PC-3 (cell line): ENCODE measurements at regions not wholly inside any gene's neighbourhood (a gene's known extent, or its start where the extent isn't known, plus 50 kb on each side); places are given as distances from the start of the nearest gene placed in this dataset.

Experiments used
- ATAC-seq: fragments of 200-7000 bp; cut with Tn5 transposase; 2 replicates; pipeline ENCODE4 v1.9.1; 2020; ENCODE audit warnings: mild to moderate bottlenecking, moderate library complexity
- BruUV-seq: library from RNA; stranded (reverse); fragments of 400-500 nt; replicated peaks from 2 replicates; lab custom pipeline; 2021; lab: Mats Ljungman, UMichigan
- CTCF ChIA-PET: fragments of 300-600 bp; sonication (Branson Sonifier 250); formaldehyde crosslinking; loops from one replicate; lab custom pipeline; 2022; ENCODE audit warnings: antibody characterized with exemption; lab: Charles Lee
- POLR2A ChIA-PET: fragments of 300-600 bp; sonication (Branson Sonifier 250); formaldehyde crosslinking; loops from one replicate; lab custom pipeline; 2022; ENCODE audit warnings: antibody characterized with exemption; ENCODE audit not compliant: unreplicated experiment; lab: Charles Lee
- DNase-seq: peaks from one replicate; pipeline ENCODE4 v3.0.0-alpha.2; 2015
- H2AFZ ChIP-seq: fragments of 300-600 bp; sonication (generic); 2 replicates; pipeline ENCODE4 v1.6.0; 2016; ENCODE audit warnings: antibody characterized with exemption, low read length
- H3F3A ChIP-seq: fragments of 300-600 bp; sonication (generic); one replicate; pipeline ENCODE4 v1.6.0; 2017; ENCODE audit warnings: antibody characterized with exemption, low read length, control low read depth, mild to moderate bottlenecking; ENCODE audit not compliant: unreplicated experiment
- H3K27ac ChIP-seq: fragments of 300-600 bp; sonication (generic); 2 replicates; pipeline ENCODE4 v1.5.1; 2016; ENCODE audit warnings: mild to moderate bottlenecking, low read length
- H3K27me3 ChIP-seq: fragments of 300-600 bp; sonication (generic); 2 replicates; pipeline ENCODE4 v1.6.1; 2016; ENCODE audit warnings: low read length, mixed read lengths
- H3K36me3 ChIP-seq: fragments of 300-600 bp; sonication (generic); 2 replicates; pipeline ENCODE4 v1.6.1; 2016; ENCODE audit warnings: low read depth, mixed run types, low read length, mixed read lengths
- H3K4me1 ChIP-seq: fragments of 300-600 bp; sonication (generic); 2 replicates; pipeline ENCODE4 v1.5.1; 2016; ENCODE audit warnings: low read length; ENCODE audit not compliant: insufficient read depth
- H3K4me2 ChIP-seq: fragments of 300-600 bp; sonication (generic); 2 replicates; pipeline ENCODE4 v1.6.0; 2016; ENCODE audit warnings: low read length
- H3K4me3 ChIP-seq: fragments of 300-600 bp; sonication (generic); 2 replicates; pipeline ENCODE4 v1.5.1; 2016; ENCODE audit warnings: mild to moderate bottlenecking, low read length, mixed read lengths
- H3K79me2 ChIP-seq: fragments of 300-600 bp; sonication (generic); 2 replicates; pipeline ENCODE4 v1.6.1; 2017; ENCODE audit warnings: low read length, mixed read lengths
- H3K9ac ChIP-seq: fragments of 300-600 bp; sonication (generic); 2 replicates; pipeline ENCODE4 v1.6.0; 2016; ENCODE audit warnings: mild to moderate bottlenecking, low read length
- H3K9me2 ChIP-seq: fragments of 300-600 bp; sonication (generic); replicated peaks from 2 replicates; pipeline ENCODE4 v1.6.1; 2016; ENCODE audit warnings: mixed run types, low read length, mixed read lengths
- H3K9me3 ChIP-seq: fragments of 300-600 bp; sonication (generic); 2 replicates; pipeline ENCODE4 v1.6.1; 2016; ENCODE audit warnings: low read length, mixed read lengths
- H4K20me1 ChIP-seq: fragments of 300-600 bp; sonication (generic); 2 replicates; pipeline ENCODE4 v1.6.1; 2016; ENCODE audit warnings: low read length, mixed read lengths
- EZH2 ChIP-seq: fragments of 300-600 bp; sonication (generic); IDR thresholded peaks from one replicate; pipeline ENCODE4 v1.6.1; 2017; ENCODE audit warnings: antibody characterized with exemption, mild to moderate bottlenecking, low read length; ENCODE audit not compliant: unreplicated experiment
- EZH2phosphoT487 ChIP-seq: fragments of 300-600 bp; sonication (generic); IDR thresholded peaks from 2 replicates; pipeline ENCODE4 v1.6.1; 2018; ENCODE audit warnings: mild to moderate bottlenecking, antibody characterized with exemption, low read length, borderline replicate concordance
- intact Hi-C: fragments of 100-400 bp; cut with micrococcal nuclease; formaldehyde crosslinking; loops from 2 replicates; pipeline ENCODE4 v1.9.0; 2023
- TF ChIP-seq, protein P1 (sequence below): fragments of 300-600 bp; sonication (generic); conservative IDR thresholded peaks from 2 replicates; pipeline ENCODE4 v1.5.1; 2017; ENCODE audit warnings: antibody characterized with exemption, low read depth, mild to moderate bottlenecking, low read length

GRCh38 chr17:37844158-37844976 is 79.8 kb upstream of the TBC1D3K start:
- TF ChIP-seq EZH2phosphoT487 (no peak), EZH2 (no peak)
- TF ChIP-seq, protein P1, sequence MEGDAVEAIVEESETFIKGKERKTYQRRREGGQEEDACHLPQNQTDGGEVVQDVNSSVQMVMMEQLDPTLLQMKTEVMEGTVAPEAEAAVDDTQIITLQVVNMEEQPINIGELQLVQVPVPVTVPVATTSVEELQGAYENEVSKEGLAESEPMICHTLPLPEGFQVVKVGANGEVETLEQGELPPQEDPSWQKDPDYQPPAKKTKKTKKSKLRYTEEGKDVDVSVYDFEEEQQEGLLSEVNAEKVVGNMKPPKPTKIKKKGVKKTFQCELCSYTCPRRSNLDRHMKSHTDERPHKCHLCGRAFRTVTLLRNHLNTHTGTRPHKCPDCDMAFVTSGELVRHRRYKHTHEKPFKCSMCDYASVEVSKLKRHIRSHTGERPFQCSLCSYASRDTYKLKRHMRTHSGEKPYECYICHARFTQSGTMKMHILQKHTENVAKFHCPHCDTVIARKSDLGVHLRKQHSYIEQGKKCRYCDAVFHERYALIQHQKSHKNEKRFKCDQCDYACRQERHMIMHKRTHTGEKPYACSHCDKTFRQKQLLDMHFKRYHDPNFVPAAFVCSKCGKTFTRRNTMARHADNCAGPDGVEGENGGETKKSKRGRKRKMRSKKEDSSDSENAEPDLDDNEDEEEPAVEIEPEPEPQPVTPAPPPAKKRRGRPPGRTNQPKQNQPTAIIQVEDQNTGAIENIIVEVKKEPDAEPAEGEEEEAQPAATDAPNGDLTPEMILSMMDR, result peak; percentile 67
- CTCF ChIA-PET, result no interaction called here
- Histone ChIP-seq H3K4me1 (no peaks in the 10 kb centered on the region), H3K9me3 (no peaks in the 10 kb centered on the region), H3F3A (no peaks in the 10 kb centered on the region), H3K36me3 (no peaks in the 10 kb centered on the region), H2AFZ (peak overlapping the region; percentile 55; the same call in 1 of the 2 replicates), H3K27ac (no peak overlapping the region), H3K79me2 (no peaks in the 10 kb centered on the region), H4K20me1 (no peaks in the 10 kb centered on the region), H3K27me3 (no peaks in the 10 kb centered on the region), H3K9me2 (no peaks in the 10 kb centered on the region), H3K4me2 (no peak overlapping the region), H3K4me3 (no peak overlapping the region), H3K9ac (no peak overlapping the region)
- intact Hi-C loops, result no loop called here
- no TSS peak for BruUV-seq
- DNase-seq (peak; percentile 55), ATAC-seq (peak; percentile 89)
- POLR2A ChIA-PET, result no interaction called here

GRCh38 chr17:37842401-37842800 is 81.8 kb upstream of the TBC1D3K start:
- H3K4me1 ChIP-seq, result no peaks in the 10 kb centered on the region
- no peak overlapping the region for H3K4me3 ChIP-seq
- no peaks in the 10 kb centered on the region for H3K9me2 ChIP-seq
- H3K9ac ChIP-seq, result no peak overlapping the region
- TF ChIP-seq EZH2, result no peak
- TF ChIP-seq, protein P1, result no peak
- TF ChIP-seq EZH2phosphoT487, result no peak
- CTCF ChIA-PET, result no interaction called here
- POLR2A ChIA-PET, result no interaction called here
- no peaks in the 10 kb centered on the region for H3K79me2 ChIP-seq
- no peak overlapping the region for H3K4me2 ChIP-seq
- no peak overlapping the region for H3K27ac ChIP-seq
- no peak for DNase-seq
- intact Hi-C loops, result no loop called here
- BruUV-seq, result no TSS peak
- no peaks in the 10 kb centered on the region for H3K36me3 ChIP-seq
- H3F3A ChIP-seq, result no peaks in the 10 kb centered on the region
- H2AFZ ChIP-seq, result no peak overlapping the region
- H3K9me3 ChIP-seq, result no peaks in the 10 kb centered on the region
- H3K27me3 ChIP-seq, result no peaks in the 10 kb centered on the region
- no peak for ATAC-seq
- H4K20me1 ChIP-seq, result no peaks in the 10 kb centered on the region

DNA sequence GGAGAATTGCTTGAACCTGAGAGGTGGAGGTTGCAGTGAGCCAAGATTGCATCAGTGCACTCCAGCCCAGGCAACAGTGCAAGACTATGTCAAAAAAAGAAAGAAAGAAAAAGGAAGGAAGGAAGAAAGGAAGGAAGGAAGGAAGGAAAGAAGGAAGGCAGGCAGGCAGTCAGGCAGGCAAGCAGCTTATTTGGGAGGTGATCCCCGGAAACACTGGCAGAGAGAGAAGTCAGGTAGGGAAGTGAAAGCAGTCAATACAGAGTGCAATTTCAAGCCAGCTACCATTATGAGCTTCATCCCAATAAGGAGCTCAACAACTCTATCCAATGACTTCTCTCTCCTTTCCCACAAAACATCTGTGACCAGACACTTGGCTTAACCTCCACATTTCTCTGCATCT is 83.0 kb upstream of the TBC1D3K start:
- H3K4me2 ChIP-seq, result no peak overlapping the region
- no peaks in the 10 kb centered on the region for H3K9me2 ChIP-seq
- no TSS peak for BruUV-seq
- H3K27me3 ChIP-seq, result no peaks in the 10 kb centered on the region
- intact Hi-C loops, result no loop called here
- CTCF ChIA-PET, result interaction anchor here (0.6 kb wide), 1 partner anchor 16 kb away, joined by 3 read pairs; no protein-coding TSS in a partner anchor
- no peaks in the 10 kb centered on the region for H4K20me1 ChIP-seq
- H3K27ac ChIP-seq, result no peak overlapping the region
- no peaks in the 10 kb centered on the region for H3K9me3 ChIP-seq
- H3F3A ChIP-seq, result no peaks in the 10 kb centered on the region
- no peaks in the 10 kb centered on the region for H3K4me1 ChIP-seq
- no peak overlapping the region for H3K9ac ChIP-seq
- no peak for TF ChIP-seq EZH2phosphoT487
- no peak for TF ChIP-seq EZH2
- TF ChIP-seq, protein P1, result no peak
- H3K4me3 ChIP-seq, result no peak overlapping the region
- ATAC-seq (no peak), DNase-seq (no peak)
- no peak overlapping the region for H2AFZ ChIP-seq
- POLR2A ChIA-PET, result no interaction called here
- no peaks in the 10 kb centered on the region for H3K79me2 ChIP-seq
- no peaks in the 10 kb centered on the region for H3K36me3 ChIP-seq
